ENCODE measurements at regions not wholly inside any gene's neighbourhood (a gene's known extent, or its start where the extent isn't known, plus 50 kb on each side); places are given as distances from the start of the nearest gene placed in this dataset.

GRCh38 chrX:96453139-96453538 is 231.5 kb upstream of the DIAPH2 start:
- no peak for TF ChIP-seq CTCF (IDR thresholded peaks at IDR 0.05; ENCODE audit: insufficient read depth, low read length, severe bottlenecking)
- no peak for DNase-seq (ENCODE audit: low read depth)
- H3K27me3 ChIP-seq (ENCODE audit: control insufficient read depth, insufficient read depth, low read length), result no peaks in the 10 kb centered on the region
- no peaks in the 10 kb centered on the region for H3K36me3 ChIP-seq (ENCODE audit: control insufficient read depth, insufficient read depth, low read length)
- H3K4me3 ChIP-seq (ENCODE audit: low read depth, low read length), result no peak overlapping the region
- no peak for FAIRE-seq

DNA sequence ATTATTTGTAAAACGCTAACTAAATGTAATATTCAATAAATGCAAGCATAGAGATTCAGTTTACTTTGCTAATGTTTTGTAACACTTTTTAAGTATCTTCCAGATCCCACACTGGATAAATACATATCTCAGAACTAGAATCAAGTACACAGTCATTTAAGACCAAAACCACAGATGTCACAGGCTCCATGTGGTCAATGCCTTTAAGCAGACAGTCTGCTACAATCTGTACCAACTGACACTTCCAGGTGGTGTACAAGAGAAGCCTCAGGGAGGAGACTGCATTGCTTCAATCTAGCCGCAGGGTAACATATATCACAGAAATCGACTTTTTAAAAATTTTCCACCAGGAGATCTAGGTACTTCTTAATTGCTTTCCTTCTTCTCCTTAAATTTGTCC is 229.6 kb upstream of the DIAPH2 start:
- Histone ChIP-seq H3K36me3 (ENCODE audit: control insufficient read depth, insufficient read depth, low read length) (no peaks in the 10 kb centered on the region), H3K27me3 (ENCODE audit: control insufficient read depth, insufficient read depth, low read length) (no peaks in the 10 kb centered on the region), H3K4me3 (ENCODE audit: low read depth, low read length) (no peak overlapping the region)
- DNase-seq (ENCODE audit: low read depth) (no peak), FAIRE-seq (no peak)
- TF ChIP-seq CTCF (IDR thresholded peaks at IDR 0.05; ENCODE audit: insufficient read depth, low read length, severe bottlenecking), result no peak

GRCh38 chrX:96464880-96465558 is 219.6 kb upstream of the DIAPH2 start:
- H3K36me3 ChIP-seq (ENCODE audit: control insufficient read depth, insufficient read depth, low read length), result no peaks in the 10 kb centered on the region
- no peak for FAIRE-seq

GRCh38 chrX:96474029-96474740 is 210.5 kb upstream of the DIAPH2 start:
- Histone ChIP-seq H3K27me3 (ENCODE audit: control insufficient read depth, insufficient read depth, low read length) (no peaks in the 10 kb centered on the region), H3K4me3 (ENCODE audit: low read depth, low read length) (no peak overlapping the region), H3K36me3 (ENCODE audit: control insufficient read depth, insufficient read depth, low read length) (no peaks in the 10 kb centered on the region)
- DNase-seq (ENCODE audit: low read depth) (peak; percentile 45), FAIRE-seq (no peak)
- TF ChIP-seq CTCF (IDR thresholded peaks at IDR 0.05; ENCODE audit: insufficient read depth, low read length, severe bottlenecking), result no peak

More at GRCh38 chrX:96464880-96465558, 219.6 kb upstream of the DIAPH2 start:
- Histone ChIP-seq H3K4me3 (ENCODE audit: low read depth, low read length) (no peak overlapping the region), H3K27me3 (ENCODE audit: control insufficient read depth, insufficient read depth, low read length) (no peaks in the 10 kb centered on the region)
- no peak for DNase-seq (ENCODE audit: low read depth)
- TF ChIP-seq CTCF (IDR thresholded peaks at IDR 0.05; ENCODE audit: insufficient read depth, low read length, severe bottlenecking), result no peak

GRCh38 chrX:96474741-96475125 is 209.9 kb upstream of the DIAPH2 start:
- TF ChIP-seq CTCF (IDR thresholded peaks at IDR 0.05; ENCODE audit: insufficient read depth, low read length, severe bottlenecking), result no peak
- DNase-seq (ENCODE audit: low read depth) (no peak), FAIRE-seq (no peak)
- no peaks in the 10 kb centered on the region for H3K27me3 ChIP-seq (ENCODE audit: control insufficient read depth, insufficient read depth, low read length)
- H3K36me3 ChIP-seq (ENCODE audit: control insufficient read depth, insufficient read depth, low read length), result no peaks in the 10 kb centered on the region
- no peak overlapping the region for H3K4me3 ChIP-seq (ENCODE audit: low read depth, low read length)

All from bronchial epithelial cell (primary cell).